Activated CD4-positive, alpha-beta T cell treated with anti-CD3 and anti-CD28 coated beads for 36 hours (primary cell): ENCODE measurements at regions not wholly inside any gene's neighbourhood (a gene's known extent, or its start where the extent isn't known, plus 50 kb on each side); places are given as distances from the start of the nearest gene placed in this dataset.

ENCODE experiments used
- ATAC-seq: fragments of 200-7000 bp; cut with Tn5 transposase; one replicate; pipeline ENCODE4 v1.10.0; 2021; ENCODE audit warnings: mild to moderate bottlenecking, moderate library complexity
- CTCF ChIA-PET: fragments of 350-600 bp; sonication (Branson Sonifier 250); formaldehyde crosslinking; loops from one replicate; lab custom pipeline; 2021; ENCODE audit warnings: antibody characterized with exemption; lab: Charles Lee
- POLR2A ChIA-PET: fragments of 350-600 bp; sonication (Branson Sonifier 250); formaldehyde crosslinking; loops from one replicate; lab custom pipeline; 2021; ENCODE audit warnings: antibody characterized with exemption, inconsistent platforms; lab: Charles Lee
- DNase-seq: peaks from one replicate; pipeline ENCODE4 v3.0.0-alpha.2; 2020
- H3K27ac Mint-ChIP-seq: one replicate; pipeline ENCODE4 v1.8.0; 2021; ENCODE audit warnings: mixed read lengths
- H3K27me3 Mint-ChIP-seq: one replicate; pipeline ENCODE4 v1.8.0; 2021; ENCODE audit warnings: mixed read lengths
- H3K36me3 Mint-ChIP-seq: one replicate; pipeline ENCODE4 v1.8.0; 2021; ENCODE audit warnings: low read depth, mixed read lengths
- H3K4me1 Mint-ChIP-seq: one replicate; pipeline ENCODE4 v1.8.0; 2021; ENCODE audit warnings: mixed read lengths
- H3K4me3 Mint-ChIP-seq: one replicate; pipeline ENCODE4 v1.8.0; 2021; ENCODE audit warnings: mild to moderate bottlenecking, moderate library complexity, mixed read lengths
- H3K9me3 Mint-ChIP-seq: one replicate; pipeline ENCODE4 v1.8.0; 2021; ENCODE audit warnings: low read depth, mixed read lengths
- intact Hi-C, 2 experiments: fragments of 100-400 bp; cut with DNase I in 1 of 2; cut with micrococcal nuclease in 1 of 2; formaldehyde crosslinking; loops; one replicate each; pipeline versions ENCODE4 v1.14.2 to v1.15.1; 2022 to 2024; cut with DNase I, micrococcal nuclease

DNA sequence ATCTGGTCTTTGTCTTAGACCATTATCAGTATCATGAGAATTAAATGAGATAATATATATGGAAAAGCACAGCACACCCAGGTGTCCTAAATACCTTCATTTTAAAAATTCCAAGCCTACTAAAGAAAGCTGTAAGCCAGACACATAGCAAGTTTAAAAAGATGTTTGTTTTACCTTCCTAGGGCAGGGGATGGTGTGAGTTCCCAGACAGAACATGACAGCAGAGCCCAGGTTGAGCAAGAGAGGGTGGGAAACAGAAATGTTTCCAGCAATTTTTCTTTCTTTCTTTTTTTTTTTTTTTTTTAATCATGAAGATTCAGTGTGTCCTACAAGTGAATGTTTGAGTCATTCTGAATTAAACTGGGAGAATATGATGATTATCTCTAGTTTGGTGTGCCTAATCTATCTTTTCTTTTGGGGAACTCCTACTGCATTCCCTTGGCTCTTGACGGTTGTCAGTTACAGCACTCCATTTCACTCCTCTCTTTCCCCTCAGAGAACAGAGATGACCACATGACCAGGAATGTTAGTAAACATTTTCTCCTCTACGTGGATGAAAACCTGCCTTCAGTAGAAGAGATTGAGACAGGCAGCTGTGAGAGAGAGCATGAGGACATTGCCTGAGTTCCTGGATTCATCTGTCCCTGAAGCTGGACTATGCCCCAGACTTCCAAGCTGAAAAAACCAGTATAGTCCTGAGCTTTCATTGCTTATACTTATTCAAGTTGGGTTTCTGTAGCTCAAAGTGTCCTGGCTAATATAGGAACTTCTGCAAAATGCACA is 54.5 kb upstream of the ARL14 start:
- no peak overlapping the region for H3K4me3 Mint-ChIP-seq
- ATAC-seq (no peak), DNase-seq (no peak)
- peaks cover 10% of the 10 kb centered on the region for H3K27me3 Mint-ChIP-seq
- POLR2A ChIA-PET: no interaction called here
- H3K36me3 Mint-ChIP-seq: no peaks in the 10 kb centered on the region
- no peaks in the 10 kb centered on the region for H3K4me1 Mint-ChIP-seq
- CTCF ChIA-PET: interaction anchor here (0.6 to 1.2 kb wide), 2 partner anchors 10 to 70 kb away, joined by 4 read pairs; no protein-coding TSS in a partner anchor
- H3K9me3 Mint-ChIP-seq: no peaks in the 10 kb centered on the region
- H3K27ac Mint-ChIP-seq: no peak overlapping the region
- intact Hi-C loops: no loop called here

DNA sequence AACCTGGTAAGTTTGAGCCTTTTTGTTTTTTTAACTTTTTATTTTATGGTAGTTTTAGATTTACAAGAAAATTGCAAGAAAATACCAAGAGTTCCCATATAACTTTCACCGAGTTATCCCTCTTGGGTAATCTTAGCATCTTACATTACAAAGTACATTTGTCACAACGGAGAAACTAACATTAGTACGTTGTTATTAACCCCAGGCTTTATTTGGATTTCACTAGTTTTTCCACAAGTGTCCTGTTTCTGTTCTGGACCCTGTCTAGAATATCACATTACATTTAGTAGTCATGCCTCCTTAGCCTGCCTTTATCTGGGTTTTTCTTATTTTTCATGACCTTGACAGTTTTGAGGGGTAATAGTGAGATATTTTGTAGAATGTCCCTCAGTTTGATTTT is 53.5 kb upstream of the KPNA4 start:
- no peaks in the 10 kb centered on the region for H3K9me3 Mint-ChIP-seq
- ChIA-PET CTCF (no interaction called here), POLR2A (no interaction called here)
- no peak for ATAC-seq
- no peak overlapping the region for H3K4me3 Mint-ChIP-seq
- H3K27me3 Mint-ChIP-seq: peaks cover 13% of the 10 kb centered on the region
- intact Hi-C loops: no loop called here
- no peaks in the 10 kb centered on the region for H3K4me1 Mint-ChIP-seq
- H3K27ac Mint-ChIP-seq: no peak overlapping the region
- H3K36me3 Mint-ChIP-seq: no peaks in the 10 kb centered on the region
- no peak for DNase-seq

DNA sequence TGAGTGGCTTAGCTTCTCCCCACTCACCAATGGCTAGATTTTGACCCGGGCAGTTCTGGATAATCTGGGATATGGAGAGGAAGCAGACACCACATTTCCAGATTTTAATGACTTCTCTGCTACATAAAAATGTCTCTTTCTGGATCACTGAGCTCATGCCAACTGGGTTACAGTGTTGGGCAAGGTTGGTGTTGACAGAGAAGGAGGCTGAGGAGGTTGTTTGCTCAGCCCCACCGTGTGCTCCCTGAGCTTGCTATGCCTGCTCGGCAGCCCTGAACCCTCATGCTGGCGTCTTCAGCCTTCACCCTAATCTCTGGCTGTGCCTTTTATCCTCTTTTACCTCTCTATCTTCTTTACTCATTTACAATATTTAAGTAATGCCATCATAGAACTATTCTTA is 53.0 kb upstream of the KPNA4 start:
- ChIA-PET POLR2A (no interaction called here), CTCF (no interaction called here)
- Mint-ChIP-seq H3K9me3 (no peaks in the 10 kb centered on the region), H3K27me3 (peaks cover 18% of the 10 kb centered on the region), H3K4me3 (no peak overlapping the region), H3K36me3 (no peaks in the 10 kb centered on the region), H3K4me1 (no peaks in the 10 kb centered on the region), H3K27ac (no peak overlapping the region)
- intact Hi-C loops: no loop called here
- ATAC-seq (no peak), DNase-seq (no peak)

DNA sequence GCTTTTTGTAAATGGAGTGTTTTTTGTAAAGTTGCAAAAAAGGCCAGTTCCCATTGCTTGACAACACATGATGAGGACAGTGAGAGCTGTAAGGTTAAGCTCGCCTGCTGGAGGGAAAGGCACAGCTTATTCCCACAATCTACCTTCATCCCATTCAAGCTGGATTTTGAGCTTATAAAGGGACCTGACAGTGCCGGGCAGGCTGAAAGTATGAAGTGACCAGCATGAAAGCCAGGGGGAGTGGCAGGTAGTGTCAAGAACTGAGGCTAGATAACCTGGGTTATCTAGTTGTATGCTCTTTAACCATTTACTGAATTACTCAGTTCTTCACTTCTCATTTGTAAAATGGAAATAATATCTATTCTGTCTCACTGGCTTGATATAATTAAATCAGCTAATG is 52.3 kb upstream of the KPNA4 start:
- intact Hi-C loops: no loop called here
- H3K27me3 Mint-ChIP-seq: peaks cover 22% of the 10 kb centered on the region
- H3K9me3 Mint-ChIP-seq: no peaks in the 10 kb centered on the region
- ATAC-seq: no peak
- POLR2A ChIA-PET: no interaction called here
- no peaks in the 10 kb centered on the region for H3K36me3 Mint-ChIP-seq
- H3K27ac Mint-ChIP-seq: no peak overlapping the region
- CTCF ChIA-PET: no interaction called here
- H3K4me1 Mint-ChIP-seq: no peaks in the 10 kb centered on the region
- H3K4me3 Mint-ChIP-seq: no peak overlapping the region
- no peak for DNase-seq

DNA sequence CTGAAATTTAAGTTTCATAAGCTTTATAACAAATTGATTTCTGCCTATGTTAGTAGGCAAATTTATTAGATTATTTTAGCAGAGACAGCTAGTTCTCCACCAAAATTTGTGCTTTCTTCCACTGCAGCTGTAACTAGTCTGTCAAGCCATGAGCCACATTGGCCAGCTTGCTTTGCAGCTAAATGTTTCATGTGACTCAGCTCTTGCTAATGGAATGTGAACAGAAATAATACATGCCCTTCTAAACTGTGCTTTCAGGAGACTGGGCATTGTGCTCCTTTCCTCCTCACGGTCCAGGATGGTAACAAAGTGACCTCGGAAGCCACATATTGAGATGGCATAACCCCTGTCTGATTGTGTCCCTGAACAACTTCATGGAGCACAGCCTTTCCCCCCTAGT is 51.3 kb upstream of the KPNA4 start:
- DNase-seq (no peak), ATAC-seq (no peak)
- H3K36me3 Mint-ChIP-seq: no peaks in the 10 kb centered on the region
- H3K27ac Mint-ChIP-seq: no peak overlapping the region
- H3K4me3 Mint-ChIP-seq: no peak overlapping the region
- ChIA-PET POLR2A (no interaction called here), CTCF (interaction anchor here (0.7 kb wide), 1 partner anchor 953 kb away, joined by 3 read pairs; no protein-coding TSS in a partner anchor)
- peaks cover 23% of the 10 kb centered on the region for H3K27me3 Mint-ChIP-seq
- no peaks in the 10 kb centered on the region for H3K9me3 Mint-ChIP-seq
- intact Hi-C loops: no loop called here
- H3K4me1 Mint-ChIP-seq: no peaks in the 10 kb centered on the region

DNA sequence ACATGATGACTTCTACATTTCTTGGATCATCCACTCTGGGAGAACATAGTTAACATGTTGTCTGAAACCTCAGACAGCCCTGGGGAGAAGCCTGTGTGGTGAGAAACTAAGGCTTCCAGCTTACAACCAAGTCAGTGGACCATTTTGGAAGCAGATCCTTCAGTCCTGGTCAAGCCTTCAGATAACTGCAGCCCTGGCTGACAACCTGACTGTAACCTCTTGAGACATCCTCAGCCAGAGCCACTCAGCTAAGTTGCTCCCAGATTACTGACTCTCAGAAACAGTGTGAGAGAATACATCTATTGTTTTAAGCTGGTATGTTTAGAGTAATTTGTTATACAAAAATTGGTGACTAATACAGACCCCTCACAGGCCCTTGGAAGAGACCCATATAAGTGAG is 50.9 kb upstream of the KPNA4 start:
- ChIA-PET CTCF (interaction anchor here (0.7 kb wide), 1 partner anchor 952 kb away, joined by 3 read pairs; no protein-coding TSS in a partner anchor), POLR2A (no interaction called here)
- H3K4me3 Mint-ChIP-seq: no peak overlapping the region
- no peaks in the 10 kb centered on the region for H3K36me3 Mint-ChIP-seq
- H3K4me1 Mint-ChIP-seq: no peaks in the 10 kb centered on the region
- no peaks in the 10 kb centered on the region for H3K9me3 Mint-ChIP-seq
- H3K27ac Mint-ChIP-seq: no peak overlapping the region
- DNase-seq: no peak
- ATAC-seq: no peak
- intact Hi-C loops: no loop called here
- peaks cover 27% of the 10 kb centered on the region for H3K27me3 Mint-ChIP-seq
